Endothelial cell of umbilical vein (primary cell): ENCODE measurements at regions not wholly inside any gene's neighbourhood (a gene's known extent, or its start where the extent isn't known, plus 50 kb on each side); places are given as distances from the start of the nearest gene placed in this dataset.

Experiments used
- EZH2 ChIP-seq: IDR thresholded peaks from 2 replicates; pipeline ENCODE4 v1.6.1; 2012; ENCODE audit warnings: borderline replicate concordance, low read depth, mild to moderate bottlenecking, moderate library complexity, low read length, inconsistent platforms; ENCODE audit not compliant: severe bottlenecking
- FOS ChIP-seq: IDR thresholded peaks from 2 replicates; pipeline ENCODE4 v1.6.1; 2011; ENCODE audit warnings: mild to moderate bottlenecking, low read length, moderate library complexity, borderline replicate concordance; ENCODE audit not compliant: insufficient read depth
- GATA2 ChIP-seq: IDR thresholded peaks from 2 replicates; pipeline ENCODE4 v1.7.0; 2011; ENCODE audit warnings: low read depth, mild to moderate bottlenecking, moderate library complexity, mixed read lengths, low read length; ENCODE audit not compliant: insufficient read length, insufficient read depth
- JUN ChIP-seq: IDR thresholded peaks from 2 replicates; pipeline ENCODE4 v1.6.1; 2011; ENCODE audit warnings: borderline replicate concordance, low read depth; ENCODE audit not compliant: insufficient read length, insufficient read depth
- MAX ChIP-seq: IDR thresholded peaks from 2 replicates; pipeline ENCODE4 v1.6.1; 2011; ENCODE audit not compliant: insufficient read depth, insufficient read length
- MYC ChIP-seq: IDR thresholded peaks from one replicate; pipeline ENCODE4 v1.6.1; 2011; ENCODE audit warnings: mild to moderate bottlenecking, low read depth, low read length
- POLR2A ChIP-seq: IDR thresholded peaks from 2 replicates; pipeline ENCODE4 v1.6.1; 2012; ENCODE audit warnings: low read depth, mild to moderate bottlenecking, control low read depth, low read length
- POLR2AphosphoS5 ChIP-seq: IDR thresholded peaks from 2 replicates; pipeline ENCODE4 v1.6.1; 2012; ENCODE audit warnings: low read depth, mild to moderate bottlenecking, control low read depth, low read length, moderate library complexity; ENCODE audit not compliant: insufficient read depth
- TF ChIP-seq, protein P1 (sequence below), 2 donors: IDR thresholded peaks; 1 replicate in 1 of 2; 2 replicates in 1 of 2; pipeline ENCODE4 v1.5.1; 2011; ENCODE audit warnings: low read length in 2 of 2, mild to moderate bottlenecking in 2 of 2, moderate library complexity in 2 of 2, control low read depth in 1 of 2, inconsistent platforms in 1 of 2, low read depth in 1 of 2; ENCODE audit not compliant: insufficient read depth in 1 of 2; ENCODE audit errors: extremely low read depth in 1 of 2

DNA sequence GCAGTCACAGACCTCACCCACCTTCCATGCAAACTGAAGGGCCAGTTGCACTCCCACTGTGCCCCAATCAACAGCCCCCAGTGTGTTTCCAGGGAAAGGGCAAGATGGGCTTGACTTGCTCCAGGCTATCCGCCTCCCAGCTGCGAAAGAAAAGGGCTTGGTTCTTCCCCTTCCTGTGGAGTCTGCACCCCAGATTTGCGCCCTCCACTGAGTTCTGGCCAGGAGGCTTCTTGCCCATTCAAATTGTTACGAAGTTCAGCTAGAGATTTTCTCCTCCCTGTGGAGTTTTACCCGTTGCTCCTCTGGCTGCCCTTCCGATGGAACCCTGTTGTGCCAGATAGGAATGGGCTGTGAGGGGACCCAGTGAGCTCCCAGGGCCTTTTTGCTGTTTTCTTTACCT lies 1096.9 kb upstream of the ALCAM start:
- no peak for TF ChIP-seq POLR2A
- no peak for TF ChIP-seq EZH2
- TF ChIP-seq, protein P1, sequence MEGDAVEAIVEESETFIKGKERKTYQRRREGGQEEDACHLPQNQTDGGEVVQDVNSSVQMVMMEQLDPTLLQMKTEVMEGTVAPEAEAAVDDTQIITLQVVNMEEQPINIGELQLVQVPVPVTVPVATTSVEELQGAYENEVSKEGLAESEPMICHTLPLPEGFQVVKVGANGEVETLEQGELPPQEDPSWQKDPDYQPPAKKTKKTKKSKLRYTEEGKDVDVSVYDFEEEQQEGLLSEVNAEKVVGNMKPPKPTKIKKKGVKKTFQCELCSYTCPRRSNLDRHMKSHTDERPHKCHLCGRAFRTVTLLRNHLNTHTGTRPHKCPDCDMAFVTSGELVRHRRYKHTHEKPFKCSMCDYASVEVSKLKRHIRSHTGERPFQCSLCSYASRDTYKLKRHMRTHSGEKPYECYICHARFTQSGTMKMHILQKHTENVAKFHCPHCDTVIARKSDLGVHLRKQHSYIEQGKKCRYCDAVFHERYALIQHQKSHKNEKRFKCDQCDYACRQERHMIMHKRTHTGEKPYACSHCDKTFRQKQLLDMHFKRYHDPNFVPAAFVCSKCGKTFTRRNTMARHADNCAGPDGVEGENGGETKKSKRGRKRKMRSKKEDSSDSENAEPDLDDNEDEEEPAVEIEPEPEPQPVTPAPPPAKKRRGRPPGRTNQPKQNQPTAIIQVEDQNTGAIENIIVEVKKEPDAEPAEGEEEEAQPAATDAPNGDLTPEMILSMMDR (IDR thresholded peaks at IDR 0.05; ENCODE audit: extremely low read depth in 1 of 2, insufficient read depth in 1 of 2, low read depth in 1 of 2, low read length in 2 of 2), result no peak
- no peak for TF ChIP-seq MAX
- no peak for TF ChIP-seq MYC
- TF ChIP-seq POLR2AphosphoS5, result no peak
- TF ChIP-seq FOS, result no peak
- no peak for TF ChIP-seq GATA2
- no peak for TF ChIP-seq JUN
